OCI-LY1 (cell line): ENCODE measurements at regions not wholly inside any gene's neighbourhood (a gene's known extent, or its start where the extent isn't known, plus 50 kb on each side); places are given as distances from the start of the nearest gene placed in this dataset.

ENCODE experiments used
- CTCF ChIP-seq: fragments of 200-600 bp; sonication (generic), shearing (Covaris generic); IDR thresholded peaks from 2 replicates; pipeline ENCODE4 v1.5.1; 2017; ENCODE audit warnings: mild to moderate bottlenecking, antibody characterized with exemption, low read length, moderate library complexity, mixed read lengths
- EZH2 ChIP-seq: fragments of 200-600 bp; sonication (generic), shearing (Covaris generic); IDR thresholded peaks from 2 replicates; pipeline ENCODE4 v1.8.0; 2017; ENCODE audit warnings: borderline replicate concordance, mixed run types, mild to moderate bottlenecking, antibody characterized with exemption, low read length, moderate library complexity, mixed read lengths

GRCh38 chr12:69014047-69014446 is 81.1 kb upstream of the CPM start:
- TF ChIP-seq CTCF (no peak), EZH2 (no peak)
